B cell (primary cell): ENCODE measurements at regions not wholly inside any gene's neighbourhood (a gene's known extent, or its start where the extent isn't known, plus 50 kb on each side); places are given as distances from the start of the nearest gene placed in this dataset.

ENCODE experiments used
- CTCF ChIP-seq: fragments of 200-600 bp; IDR thresholded peaks from one replicate; pipeline ENCODE4 v1.8.0; 2022; ENCODE audit warnings: antibody characterized with exemption, mild to moderate bottlenecking
- EZH2 ChIP-seq: IDR thresholded peaks from 2 replicates; pipeline ENCODE4 v1.6.1; 2012; ENCODE audit warnings: borderline replicate concordance, low read depth, mild to moderate bottlenecking, moderate library complexity, low read length; ENCODE audit not compliant: insufficient read depth, poor library complexity, severe bottlenecking

GRCh38 chr14:98761993-98762392, 510.0 kb downstream of the BCL11B start:
- no peak for TF ChIP-seq CTCF
- no peak for TF ChIP-seq EZH2
